ENCODE measurements at regions not wholly inside any gene's neighbourhood (a gene's known extent, or its start where the extent isn't known, plus 50 kb on each side); places are given as distances from the start of the nearest gene placed in this dataset.

GRCh38 chr12:75917083-75917482, 114.5 kb downstream of the PHLDA1 start:
- TF ChIP-seq POLR2AphosphoS5 (IDR thresholded peaks at IDR 0.05; ENCODE audit: low read depth, low read length) (no peak), POLR2A (IDR thresholded peaks at IDR 0.05; ENCODE audit: low read depth, low read length) (no peak)

Data from GM12892 (cell line).